ENCODE measurements at regions not wholly inside any gene's neighbourhood (a gene's known extent, or its start where the extent isn't known, plus 50 kb on each side); places are given as distances from the start of the nearest gene placed in this dataset.

DNA sequence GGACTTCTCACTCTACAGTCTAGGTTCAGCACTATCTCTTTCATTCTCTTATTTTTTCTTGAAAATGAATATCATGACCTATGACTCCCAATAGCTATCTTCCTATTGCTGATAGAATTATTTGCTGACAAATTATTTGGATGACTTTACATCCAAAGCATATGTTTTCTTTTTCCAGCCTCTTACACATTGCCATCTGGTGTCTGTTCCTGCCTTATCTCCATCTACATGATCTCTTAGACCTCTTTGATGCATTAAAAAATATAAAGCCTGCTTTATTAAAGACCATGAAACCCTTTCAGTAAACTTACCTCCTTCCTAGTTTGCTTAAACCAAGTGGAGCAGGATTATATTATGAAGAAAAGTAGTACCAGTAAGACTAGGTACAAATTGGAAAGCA, 700.9 kb upstream of the CXADR start:
- Histone ChIP-seq H3K4me3 (no peak overlapping the region), H3K36me3 (no peaks in the 10 kb centered on the region), H3K4me1 (replicated peaks) (no peaks in the 10 kb centered on the region), H3K9me3 (no peaks in the 10 kb centered on the region), H3K27me3 (replicated peaks; ENCODE audit: insufficient read depth) (no peaks in the 10 kb centered on the region), H3K27ac (no peak overlapping the region)
- no peak for DNase-seq (ENCODE audit: low spot score)
- intact Hi-C loops (cut with DNase I), result no loop called here
- TF ChIP-seq POLR2AphosphoS5 (IDR thresholded peaks at IDR 0.05) (no peak), POLR2A (IDR thresholded peaks at IDR 0.05) (no peak)
- TF ChIP-seq, protein P1, sequence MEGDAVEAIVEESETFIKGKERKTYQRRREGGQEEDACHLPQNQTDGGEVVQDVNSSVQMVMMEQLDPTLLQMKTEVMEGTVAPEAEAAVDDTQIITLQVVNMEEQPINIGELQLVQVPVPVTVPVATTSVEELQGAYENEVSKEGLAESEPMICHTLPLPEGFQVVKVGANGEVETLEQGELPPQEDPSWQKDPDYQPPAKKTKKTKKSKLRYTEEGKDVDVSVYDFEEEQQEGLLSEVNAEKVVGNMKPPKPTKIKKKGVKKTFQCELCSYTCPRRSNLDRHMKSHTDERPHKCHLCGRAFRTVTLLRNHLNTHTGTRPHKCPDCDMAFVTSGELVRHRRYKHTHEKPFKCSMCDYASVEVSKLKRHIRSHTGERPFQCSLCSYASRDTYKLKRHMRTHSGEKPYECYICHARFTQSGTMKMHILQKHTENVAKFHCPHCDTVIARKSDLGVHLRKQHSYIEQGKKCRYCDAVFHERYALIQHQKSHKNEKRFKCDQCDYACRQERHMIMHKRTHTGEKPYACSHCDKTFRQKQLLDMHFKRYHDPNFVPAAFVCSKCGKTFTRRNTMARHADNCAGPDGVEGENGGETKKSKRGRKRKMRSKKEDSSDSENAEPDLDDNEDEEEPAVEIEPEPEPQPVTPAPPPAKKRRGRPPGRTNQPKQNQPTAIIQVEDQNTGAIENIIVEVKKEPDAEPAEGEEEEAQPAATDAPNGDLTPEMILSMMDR (IDR thresholded peaks at IDR 0.05), result no peak

DNA sequence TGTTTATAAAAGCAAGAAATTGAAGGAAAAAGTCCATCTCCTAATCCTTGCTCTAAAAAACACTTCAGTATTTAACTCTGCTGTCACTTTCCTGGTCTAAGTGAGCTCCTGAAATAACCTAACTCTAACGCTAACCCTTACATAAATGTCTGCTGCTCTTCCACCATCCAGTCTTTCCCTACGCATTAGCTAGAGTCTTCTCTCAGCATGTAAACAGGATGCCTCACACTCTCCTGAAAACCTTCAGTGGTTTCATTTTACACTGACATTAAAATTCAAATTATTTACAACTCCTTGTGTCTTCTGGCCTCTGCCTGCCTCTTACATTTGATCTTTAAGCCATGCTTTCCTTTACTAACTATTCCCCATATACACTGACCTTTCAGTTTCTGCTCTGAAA, 697.6 kb upstream of the CXADR start:
- H3K27ac ChIP-seq, result no peak overlapping the region

DNA sequence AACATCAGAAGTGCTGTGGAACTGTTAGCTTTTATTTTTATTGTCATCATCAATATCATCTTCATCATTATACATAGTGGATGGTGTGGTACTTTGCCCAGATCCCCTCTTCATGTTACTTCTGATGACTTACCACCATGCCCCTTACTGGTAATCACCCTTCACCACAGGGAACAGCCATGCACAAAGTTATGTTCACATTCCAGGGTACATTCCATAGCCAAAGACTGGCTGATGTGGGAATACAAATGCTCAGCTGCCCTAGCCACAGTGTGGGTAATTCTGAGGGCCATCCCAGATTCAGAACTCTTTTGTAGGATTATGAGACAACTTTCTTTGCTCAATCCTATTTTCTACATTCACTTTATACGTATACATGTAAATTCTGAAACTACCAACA, 691.3 kb upstream of the CXADR start:
- 100% methylated on average over 1 of the region's 1 CpG for WGBS
- H3K27me3 ChIP-seq (replicated peaks; ENCODE audit: insufficient read depth), result no peaks in the 10 kb centered on the region
- no peak for DNase-seq (ENCODE audit: low spot score)
- no peak overlapping the region for H3K4me3 ChIP-seq
- no peaks in the 10 kb centered on the region for H3K9me3 ChIP-seq
- H3K4me1 ChIP-seq (replicated peaks), result no peaks in the 10 kb centered on the region
- no peak for TF ChIP-seq POLR2A (IDR thresholded peaks at IDR 0.05)
- TF ChIP-seq POLR2AphosphoS5 (IDR thresholded peaks at IDR 0.05), result no peak
- TF ChIP-seq, protein P1 (IDR thresholded peaks at IDR 0.05), result no peak
- intact Hi-C loops (cut with DNase I), result no loop called here
- no peaks in the 10 kb centered on the region for H3K36me3 ChIP-seq
- H3K27ac ChIP-seq, result no peak overlapping the region

More for the DNA sequence above, 697.6 kb upstream of the CXADR start:
- 92% methylated on average over 2 of the region's 2 CpGs for WGBS
- H3K27me3 ChIP-seq (replicated peaks; ENCODE audit: insufficient read depth), result no peaks in the 10 kb centered on the region
- no peaks in the 10 kb centered on the region for H3K36me3 ChIP-seq
- H3K4me3 ChIP-seq, result no peak overlapping the region
- intact Hi-C loops (cut with DNase I), result no loop called here
- TF ChIP-seq, protein P1 (IDR thresholded peaks at IDR 0.05), result no peak
- TF ChIP-seq POLR2AphosphoS5 (IDR thresholded peaks at IDR 0.05) (no peak), POLR2A (IDR thresholded peaks at IDR 0.05) (no peak)
- DNase-seq (ENCODE audit: low spot score), result no peak
- no peaks in the 10 kb centered on the region for H3K4me1 ChIP-seq (replicated peaks)
- no peaks in the 10 kb centered on the region for H3K9me3 ChIP-seq

DNA sequence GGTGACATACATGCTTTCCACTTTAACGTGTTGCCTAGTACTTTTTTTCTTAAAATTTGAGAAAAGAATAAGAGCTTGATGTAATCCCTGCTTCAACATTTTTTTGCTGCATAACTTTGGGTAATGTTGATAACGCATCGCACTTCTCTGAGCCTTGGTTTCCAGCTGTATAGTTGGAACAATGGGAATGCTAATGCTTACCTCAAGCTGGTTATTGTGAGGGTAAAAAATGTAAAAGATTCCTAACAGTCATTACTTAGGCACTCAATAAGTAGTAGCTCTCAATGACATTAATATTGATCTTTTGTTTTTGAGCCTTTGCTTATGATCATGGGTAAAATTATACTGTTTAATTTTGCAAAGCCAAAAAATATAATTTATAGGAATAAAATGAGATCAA, 683.3 kb upstream of the CXADR start:
- Histone ChIP-seq H3K9me3 (no peaks in the 10 kb centered on the region), H3K4me3 (no peak overlapping the region), H3K4me1 (replicated peaks) (no peaks in the 10 kb centered on the region), H3K36me3 (no peaks in the 10 kb centered on the region), H3K27me3 (replicated peaks; ENCODE audit: insufficient read depth) (no peaks in the 10 kb centered on the region), H3K27ac (no peak overlapping the region)
- intact Hi-C loops (cut with DNase I), result no loop called here
- DNase-seq (ENCODE audit: low spot score), result no peak
- TF ChIP-seq POLR2AphosphoS5 (IDR thresholded peaks at IDR 0.05), result no peak
- no peak for TF ChIP-seq POLR2A (IDR thresholded peaks at IDR 0.05)
- TF ChIP-seq, protein P1 (IDR thresholded peaks at IDR 0.05), result no peak
- WGBS, result 95% methylated on average over 3 of the region's 3 CpGs

DNA sequence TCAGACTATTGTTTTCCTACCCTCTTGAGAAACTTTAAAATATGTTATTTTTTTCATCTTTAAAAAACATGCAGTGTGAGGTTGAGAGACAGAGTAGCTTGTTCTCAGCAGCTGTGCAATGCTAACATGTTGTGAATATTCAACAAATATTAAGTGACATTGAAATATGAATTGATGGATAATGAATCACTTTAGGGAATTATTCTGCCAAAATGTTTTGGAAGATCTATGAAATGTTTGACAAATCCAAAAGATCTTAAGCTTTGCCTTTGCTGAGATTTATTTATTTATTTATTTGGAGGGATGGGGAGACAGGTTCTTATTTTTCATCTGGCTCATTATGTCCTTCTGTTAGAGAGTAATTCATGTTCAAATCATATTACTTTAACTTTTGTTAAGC, 680.1 kb upstream of the CXADR start:
- Histone ChIP-seq H3K4me1 (replicated peaks) (no peaks in the 10 kb centered on the region), H3K4me3 (no peak overlapping the region), H3K36me3 (no peaks in the 10 kb centered on the region), H3K9me3 (no peaks in the 10 kb centered on the region), H3K27ac (no peak overlapping the region), H3K27me3 (replicated peaks; ENCODE audit: insufficient read depth) (no peaks in the 10 kb centered on the region)
- intact Hi-C loops (cut with DNase I), result no loop called here
- no peak for DNase-seq (ENCODE audit: low spot score)
- TF ChIP-seq, protein P1 (IDR thresholded peaks at IDR 0.05), result no peak
- no peak for TF ChIP-seq POLR2AphosphoS5 (IDR thresholded peaks at IDR 0.05)
- TF ChIP-seq POLR2A (IDR thresholded peaks at IDR 0.05), result no peak

Measured in prostate gland (tissue), 2 donors.